ENCODE measurements at regions not wholly inside any gene's neighbourhood (a gene's known extent, or its start where the extent isn't known, plus 50 kb on each side); places are given as distances from the start of the nearest gene placed in this dataset.

- TF ChIP-seq ZNF462 (CRISPR knock-in tag; IDR thresholded peaks at IDR 0.05) (no peak), ZNF331 (CRISPR knock-in tag; IDR thresholded peaks at IDR 0.05; ENCODE audit: low read depth) (no peak), CREB1 (CRISPR knock-in tag; IDR thresholded peaks at IDR 0.05; ENCODE audit: low read depth) (no peak), REST (IDR thresholded peaks at IDR 0.05; ENCODE audit: unreplicated experiment) (no peak), ZNF114 (CRISPR knock-in tag; IDR thresholded peaks at IDR 0.05) (no peak), POLR2AphosphoS5 (IDR thresholded peaks at IDR 0.05; ENCODE audit: low read depth) (no peak), EZH2 (IDR thresholded peaks at IDR 0.05; ENCODE audit: low read depth, unreplicated experiment) (no peak)
Observed at GRCh38 chr16:22643886-22644285, 133.2 kb downstream of the NPIPB5 start (continued).
